ENCODE measurements at regions not wholly inside any gene's neighbourhood (a gene's known extent, or its start where the extent isn't known, plus 50 kb on each side); places are given as distances from the start of the nearest gene placed in this dataset.

DNA sequence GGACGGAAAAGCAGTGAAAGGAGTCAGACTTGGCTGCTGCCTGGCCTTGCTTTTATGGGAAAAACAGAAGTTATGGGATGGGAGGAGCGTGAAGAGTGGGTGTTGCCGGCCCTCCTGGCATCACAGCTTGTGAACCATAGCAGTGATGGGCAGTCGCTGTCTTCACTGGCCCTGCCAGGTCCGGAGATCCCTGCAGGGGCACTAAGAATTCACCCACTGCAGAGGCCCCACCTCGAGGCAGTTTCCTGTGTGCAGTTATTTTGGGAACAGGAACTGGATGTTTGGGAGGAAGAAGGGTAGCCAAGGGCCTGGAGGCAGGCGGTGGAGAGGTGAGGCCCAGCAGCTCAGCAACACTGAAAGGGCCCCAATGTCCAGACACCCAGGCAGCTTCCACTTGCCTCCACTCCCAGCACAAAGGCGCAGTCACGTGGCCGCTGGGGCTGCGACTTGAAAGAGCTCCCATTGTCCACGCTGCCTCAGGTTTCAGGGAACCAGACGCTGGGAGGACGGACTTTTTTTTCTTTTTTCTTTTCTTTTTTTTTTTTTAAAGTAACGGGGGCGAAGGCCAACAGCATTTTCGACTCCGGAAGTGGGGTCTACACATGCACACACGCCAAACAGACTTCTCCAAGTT lies 255.6 kb downstream of the ZNF621 start:
- ChIA-PET CTCF (no interaction called here), POLR2A (no interaction called here)
- no peak for DNase-seq (ENCODE audit: extremely low spot score)

DNA sequence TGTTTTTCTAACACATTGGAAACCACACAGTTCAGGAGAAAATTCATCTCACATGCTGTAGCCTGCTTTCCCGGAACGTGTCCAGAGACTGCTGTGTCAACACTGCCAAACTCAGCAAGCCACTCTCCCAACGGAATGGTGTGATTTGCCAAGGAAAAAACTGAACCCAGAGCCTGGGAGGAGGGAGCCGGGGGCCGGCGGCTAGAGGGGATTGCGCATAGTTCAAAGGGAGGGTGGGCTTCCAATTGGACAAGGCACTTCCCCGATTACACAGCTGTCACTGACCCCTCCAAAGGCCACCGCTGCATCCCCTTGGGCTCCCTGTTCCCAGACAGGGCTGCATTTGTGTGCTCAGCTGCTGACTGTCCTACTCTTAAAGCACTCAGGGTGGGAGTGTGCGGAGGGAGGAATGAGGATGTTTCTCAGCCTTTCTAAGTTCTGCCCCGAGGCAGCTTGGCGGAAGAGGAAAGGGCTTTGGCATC lies 256.2 kb downstream of the ZNF621 start:
- TF ChIP-seq FOXK2 (IDR thresholded peaks at IDR 0.05) (no peak), CTBP1 (IDR thresholded peaks at IDR 0.05; ENCODE audit: borderline replicate concordance) (no peak), ARNT (IDR thresholded peaks at IDR 0.05) (no peak), FOXA1 (IDR thresholded peaks at IDR 0.05) (no peak), L3MBTL2 (conservative IDR thresholded peaks at IDR 0.05) (no peak), FOXM1 (IDR thresholded peaks at IDR 0.05; ENCODE audit: borderline replicate concordance) (no peak), TARDBP (IDR thresholded peaks at IDR 0.05) (no peak), SUZ12 (IDR thresholded peaks at IDR 0.05) (no peak), HDGF (IDR thresholded peaks at IDR 0.05; ENCODE audit: borderline replicate concordance) (no peak), BHLHE40 (IDR thresholded peaks at IDR 0.05; ENCODE audit: borderline replicate concordance) (no peak), NFRKB (IDR thresholded peaks at IDR 0.05) (no peak), ZNF384 (IDR thresholded peaks at IDR 0.05) (no peak), ELF4 (IDR thresholded peaks at IDR 0.05) (no peak), SP1 (IDR thresholded peaks at IDR 0.05) (no peak), LEF1 (IDR thresholded peaks at IDR 0.05; ENCODE audit: borderline replicate concordance) (no peak)
- TF ChIP-seq, protein P1, sequence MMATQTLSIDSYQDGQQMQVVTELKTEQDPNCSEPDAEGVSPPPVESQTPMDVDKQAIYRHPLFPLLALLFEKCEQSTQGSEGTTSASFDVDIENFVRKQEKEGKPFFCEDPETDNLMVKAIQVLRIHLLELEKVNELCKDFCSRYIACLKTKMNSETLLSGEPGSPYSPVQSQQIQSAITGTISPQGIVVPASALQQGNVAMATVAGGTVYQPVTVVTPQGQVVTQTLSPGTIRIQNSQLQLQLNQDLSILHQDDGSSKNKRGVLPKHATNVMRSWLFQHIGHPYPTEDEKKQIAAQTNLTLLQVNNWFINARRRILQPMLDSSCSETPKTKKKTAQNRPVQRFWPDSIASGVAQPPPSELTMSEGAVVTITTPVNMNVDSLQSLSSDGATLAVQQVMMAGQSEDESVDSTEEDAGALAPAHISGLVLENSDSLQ (IDR thresholded peaks at IDR 0.05): no peak
- no peak for DNase-seq (ENCODE audit: extremely low spot score)
- POLR2A ChIA-PET: no interaction called here
- CTCF ChIA-PET: no interaction called here

More for the DNA sequence above, 255.6 kb downstream of the ZNF621 start:
- TF ChIP-seq LEF1 (IDR thresholded peaks at IDR 0.05; ENCODE audit: borderline replicate concordance): no peak

DNA sequence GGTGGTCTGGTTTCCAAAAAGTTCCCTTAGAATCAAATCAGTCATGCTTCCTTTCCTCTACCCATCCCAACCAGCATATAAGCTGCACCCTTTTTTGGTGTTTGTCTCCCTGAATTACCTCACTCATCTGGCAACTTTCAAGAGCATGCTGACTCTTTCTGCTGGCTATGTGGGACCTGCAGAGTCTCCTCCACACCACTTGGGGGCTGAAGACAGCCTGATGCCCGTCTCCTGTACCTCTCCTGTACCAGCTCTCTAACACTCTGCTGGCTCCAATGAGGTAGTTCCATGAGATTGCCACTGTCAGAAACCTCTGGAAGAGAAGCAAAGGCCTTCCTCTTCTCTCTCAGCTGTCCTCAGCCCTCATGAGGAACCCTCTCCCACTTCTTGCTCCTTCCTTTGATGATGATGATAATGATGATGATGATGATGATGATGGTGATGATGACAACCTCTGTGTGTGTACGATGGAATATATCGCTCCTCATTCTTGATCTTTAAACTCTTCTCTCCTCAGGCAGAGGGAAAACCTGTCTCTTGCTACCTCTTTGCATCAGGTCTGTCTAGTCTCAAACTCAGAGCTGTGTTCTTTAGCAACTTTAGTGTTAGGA lies 257.5 kb downstream of the ZNF621 start:
- CTCF ChIA-PET: interaction anchor here (0.7 kb wide), 1 partner anchor 62 kb away, joined by 3 read pairs; no protein-coding TSS in a partner anchor
- DNase-seq (ENCODE audit: extremely low spot score): peak; percentile 14
- POLR2A ChIA-PET: no interaction called here
- TF ChIP-seq BHLHE40 (IDR thresholded peaks at IDR 0.05; ENCODE audit: borderline replicate concordance): no peak
- TF ChIP-seq SUZ12 (IDR thresholded peaks at IDR 0.05): no peak

DNA sequence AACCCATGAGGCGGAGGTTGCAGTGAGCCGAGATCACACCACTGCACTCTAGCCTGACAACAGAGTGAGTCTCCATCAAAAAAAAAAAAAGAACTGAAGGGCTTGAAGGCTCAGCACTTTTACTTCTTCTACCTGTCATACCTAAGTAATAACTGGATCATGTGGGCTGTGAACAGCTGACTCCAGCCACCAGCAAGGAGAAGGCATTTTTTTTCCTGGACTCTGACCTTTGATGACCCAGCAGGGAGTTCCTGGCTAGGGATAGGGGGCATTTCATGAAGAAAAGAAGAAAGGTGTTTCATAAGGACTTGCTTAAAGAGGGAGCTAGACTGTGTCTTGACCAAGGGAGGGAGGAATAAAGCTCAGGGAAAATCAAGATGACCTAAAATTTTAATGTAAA lies 266.0 kb downstream of the ZNF621 start:
- no peak for DNase-seq (ENCODE audit: extremely low spot score)
- POLR2A ChIA-PET: no interaction called here
- TF ChIP-seq CTBP1 (IDR thresholded peaks at IDR 0.05; ENCODE audit: borderline replicate concordance) (no peak), ZNF384 (IDR thresholded peaks at IDR 0.05) (no peak), SP1 (IDR thresholded peaks at IDR 0.05) (no peak), FOXA1 (IDR thresholded peaks at IDR 0.05) (no peak), TARDBP (IDR thresholded peaks at IDR 0.05) (no peak), LEF1 (IDR thresholded peaks at IDR 0.05; ENCODE audit: borderline replicate concordance) (no peak)
- TF ChIP-seq, protein P1 (IDR thresholded peaks at IDR 0.05): no peak
- CTCF ChIA-PET: no interaction called here

DNA sequence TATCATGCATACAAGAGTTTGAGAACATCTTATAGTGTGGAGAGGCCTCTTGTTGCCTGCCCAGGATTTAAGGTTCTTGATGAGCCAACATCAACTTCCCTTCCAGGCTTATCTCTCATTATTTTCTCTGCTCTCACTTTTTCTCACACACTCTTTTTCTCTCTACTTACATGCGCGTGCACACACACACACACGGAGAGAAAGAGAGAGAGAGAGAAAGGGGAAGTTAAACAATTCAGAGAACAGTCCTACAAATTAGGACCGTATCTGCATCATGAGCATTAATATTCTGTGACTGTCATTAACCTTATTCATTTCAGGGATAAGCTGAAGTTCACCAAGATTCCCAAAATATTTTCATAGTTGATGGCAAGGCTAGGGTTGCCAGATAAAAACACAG lies 269.0 kb downstream of the ZNF621 start:
- no peak for DNase-seq (ENCODE audit: extremely low spot score)
- POLR2A ChIA-PET: no interaction called here
- TF ChIP-seq CTBP1 (IDR thresholded peaks at IDR 0.05; ENCODE audit: borderline replicate concordance) (no peak), LEF1 (IDR thresholded peaks at IDR 0.05; ENCODE audit: borderline replicate concordance) (no peak)
- CTCF ChIA-PET: no interaction called here

DNA sequence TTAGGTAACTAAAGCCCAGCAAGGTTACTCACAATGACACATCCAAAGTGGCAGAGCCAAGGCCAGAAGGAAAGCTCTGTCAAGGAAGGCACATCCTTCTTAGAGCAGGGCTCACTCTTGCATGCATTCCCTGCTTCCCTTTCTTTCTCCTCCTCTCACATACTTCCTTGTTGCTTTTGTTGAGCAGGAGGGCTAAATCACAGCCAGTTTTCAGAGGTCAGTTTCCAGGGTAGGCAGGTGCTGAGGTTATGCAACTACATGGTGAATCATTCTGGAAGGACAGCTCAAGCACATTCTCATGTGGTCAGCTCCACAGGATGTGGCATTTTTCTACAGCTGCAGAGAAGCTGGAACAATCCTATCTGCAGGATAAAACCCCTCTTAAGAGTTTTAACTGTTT lies 275.6 kb downstream of the ZNF621 start:
- CTCF ChIA-PET: interaction anchor here (0.6 kb wide), 1 partner anchor 529 kb away, joined by 3 read pairs; no protein-coding TSS in a partner anchor
- POLR2A ChIA-PET: no interaction called here
- no peak for DNase-seq (ENCODE audit: extremely low spot score)

More for the DNA sequence above, 275.6 kb downstream of the ZNF621 start:
- TF ChIP-seq ZNF384 (IDR thresholded peaks at IDR 0.05) (no peak), FOXA1 (IDR thresholded peaks at IDR 0.05) (no peak), BHLHE40 (IDR thresholded peaks at IDR 0.05; ENCODE audit: borderline replicate concordance) (no peak), HDGF (IDR thresholded peaks at IDR 0.05; ENCODE audit: borderline replicate concordance) (no peak), L3MBTL2 (conservative IDR thresholded peaks at IDR 0.05) (no peak), ARNT (IDR thresholded peaks at IDR 0.05) (no peak), TARDBP (IDR thresholded peaks at IDR 0.05) (no peak), NFRKB (IDR thresholded peaks at IDR 0.05) (no peak), ELF4 (IDR thresholded peaks at IDR 0.05) (no peak), CTBP1 (IDR thresholded peaks at IDR 0.05; ENCODE audit: borderline replicate concordance) (no peak), SP1 (IDR thresholded peaks at IDR 0.05) (no peak), LEF1 (IDR thresholded peaks at IDR 0.05; ENCODE audit: borderline replicate concordance) (no peak), SUZ12 (IDR thresholded peaks at IDR 0.05) (no peak), FOXK2 (IDR thresholded peaks at IDR 0.05) (no peak), FOXM1 (IDR thresholded peaks at IDR 0.05; ENCODE audit: borderline replicate concordance) (no peak)
- TF ChIP-seq, protein P1 (IDR thresholded peaks at IDR 0.05): no peak
